SU-DHL-6 (cell line): ENCODE measurements at regions not wholly inside any gene's neighbourhood (a gene's known extent, or its start where the extent isn't known, plus 50 kb on each side); places are given as distances from the start of the nearest gene placed in this dataset.

Experiments used
- CTCF ChIP-seq: fragments of 200-600 bp; sonication (generic); IDR thresholded peaks from one replicate; pipeline ENCODE4 v1.5.1; 2017; ENCODE audit warnings: antibody characterized with exemption, mild to moderate bottlenecking, low read length, moderate library complexity; ENCODE audit not compliant: insufficient read depth, poor library complexity, severe bottlenecking
- EZH2phosphoT487 ChIP-seq: fragments of 200-600 bp; sonication (generic), shearing (Covaris generic); conservative IDR thresholded peaks from 2 replicates; pipeline ENCODE4 v1.6.1; 2018; ENCODE audit warnings: mild to moderate bottlenecking, antibody characterized with exemption, low read length, moderate library complexity, mixed read lengths

- no peak for TF ChIP-seq CTCF
- no peak for TF ChIP-seq EZH2phosphoT487
Observed at GRCh38 chr16:51382211-51382610, 231.1 kb upstream of the SALL1 start.
